ENCODE measurements at regions not wholly inside any gene's neighbourhood (a gene's known extent, or its start where the extent isn't known, plus 50 kb on each side); places are given as distances from the start of the nearest gene placed in this dataset.

- no peak for DNase-seq (ENCODE audit: low spot score)
Observed at GRCh38 chr3:68056556-68056955, 402.1 kb upstream of the SUCLG2 start.

- no peak for DNase-seq (ENCODE audit: low spot score)
Observed at GRCh38 chr3:68055215-68055614, 400.8 kb upstream of the SUCLG2 start.

DNA sequence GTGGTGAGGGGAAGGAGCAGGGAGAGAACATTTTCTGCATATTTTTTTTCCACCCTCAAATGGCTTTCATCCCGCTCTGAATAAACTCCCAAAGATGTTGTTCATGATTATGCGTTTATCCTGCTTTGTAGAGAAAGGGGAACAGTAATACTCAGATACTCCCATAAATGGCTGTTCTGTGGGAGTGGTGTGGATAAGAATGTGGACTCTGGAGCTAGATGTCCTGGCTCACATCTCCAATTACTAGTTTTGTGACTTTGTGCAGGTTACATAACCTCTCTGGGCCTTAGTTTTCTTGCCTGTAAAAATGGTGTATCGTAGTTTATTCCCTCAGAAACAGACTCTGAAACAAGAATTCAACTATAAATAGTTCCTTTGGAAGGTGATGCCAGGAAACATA, 395.4 kb upstream of the SUCLG2 start:
- no peak for DNase-seq (ENCODE audit: low spot score)

- DNase-seq (ENCODE audit: low spot score) = no peak
Observed at GRCh38 chr3:68045976-68046375, 391.6 kb upstream of the SUCLG2 start.

DNA sequence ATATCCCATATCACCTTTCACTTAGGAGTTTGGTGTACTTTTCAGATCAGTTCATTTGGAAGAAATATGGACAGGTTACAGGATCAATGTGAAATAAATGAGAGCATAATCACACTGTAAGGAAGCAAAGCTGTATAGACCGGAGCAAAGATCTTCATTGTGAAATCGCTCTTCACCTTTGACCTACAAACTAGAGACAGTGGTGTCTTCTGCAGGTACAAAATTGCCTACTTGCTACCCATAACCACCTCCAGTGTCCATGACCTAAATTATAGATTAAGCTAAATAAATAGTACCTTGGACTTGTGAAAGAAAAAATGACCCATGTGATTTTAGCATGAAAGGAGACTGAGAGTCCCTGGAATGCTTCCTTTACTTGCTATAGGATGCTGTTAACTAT, 379.5 kb upstream of the SUCLG2 start:
- no peak for DNase-seq (ENCODE audit: low spot score)

DNA sequence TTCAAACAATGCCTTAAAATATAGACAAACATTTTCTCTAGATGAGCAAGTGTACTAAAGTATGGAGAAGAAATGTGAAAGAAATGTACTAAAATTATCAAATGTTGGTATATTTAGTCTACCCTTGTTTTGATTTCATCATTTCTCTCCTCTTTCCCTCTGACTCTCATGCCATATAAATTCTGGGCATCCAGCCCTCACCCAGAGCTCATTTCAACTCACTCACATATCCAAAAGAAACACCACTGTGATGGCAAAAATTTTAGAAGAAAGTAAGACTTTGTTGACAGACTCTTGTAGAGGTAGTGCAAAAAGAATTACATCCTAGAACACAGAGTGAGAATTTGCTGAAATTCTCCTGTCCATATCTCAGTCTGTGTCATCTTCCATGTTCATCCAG, 377.8 kb upstream of the SUCLG2 start:
- no peak for DNase-seq (ENCODE audit: low spot score)

GRCh38 chr3:68025189-68025588, 370.8 kb upstream of the SUCLG2 start:
- DNase-seq (ENCODE audit: low spot score) = no peak

DNA sequence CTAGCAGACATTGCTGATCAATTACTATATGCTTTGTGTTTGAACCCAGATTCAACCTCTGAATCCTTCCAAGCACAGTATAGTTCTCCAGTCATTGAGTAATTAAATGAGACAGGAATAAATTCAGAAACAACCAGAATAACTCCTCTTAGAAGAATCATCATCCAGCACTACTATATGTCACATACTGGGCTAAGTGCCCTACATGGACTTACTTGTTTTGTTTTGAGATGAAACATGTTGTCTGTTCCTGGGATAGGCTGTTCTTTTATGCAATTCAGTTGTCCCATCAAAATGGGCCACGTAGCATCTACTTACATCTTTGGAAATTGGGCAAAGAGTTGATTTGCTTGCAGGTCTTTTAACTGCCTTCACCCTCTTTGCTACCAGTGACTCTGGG, 365.5 kb upstream of the SUCLG2 start:
- no peak for DNase-seq (ENCODE audit: low spot score)

DNA sequence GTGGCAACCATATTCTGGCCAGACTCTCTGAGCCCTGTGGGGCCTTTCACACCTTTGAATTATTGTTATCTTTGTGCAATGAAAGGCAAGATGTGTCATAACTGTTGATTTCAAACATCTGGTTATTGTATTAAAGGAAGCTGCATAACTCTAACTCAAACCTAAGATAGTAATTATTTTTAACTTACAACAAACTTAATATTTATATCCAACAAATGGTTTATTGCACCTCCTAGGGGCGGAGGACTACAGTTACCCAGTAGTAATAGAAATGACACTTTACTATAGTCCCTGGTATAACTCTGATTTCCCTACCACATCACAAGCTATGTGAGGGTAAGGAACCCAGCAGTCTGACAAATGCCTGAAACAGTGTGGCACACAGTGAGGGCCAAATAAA, 363.9 kb upstream of the SUCLG2 start:
- DNase-seq (ENCODE audit: low spot score) = no peak

DNA sequence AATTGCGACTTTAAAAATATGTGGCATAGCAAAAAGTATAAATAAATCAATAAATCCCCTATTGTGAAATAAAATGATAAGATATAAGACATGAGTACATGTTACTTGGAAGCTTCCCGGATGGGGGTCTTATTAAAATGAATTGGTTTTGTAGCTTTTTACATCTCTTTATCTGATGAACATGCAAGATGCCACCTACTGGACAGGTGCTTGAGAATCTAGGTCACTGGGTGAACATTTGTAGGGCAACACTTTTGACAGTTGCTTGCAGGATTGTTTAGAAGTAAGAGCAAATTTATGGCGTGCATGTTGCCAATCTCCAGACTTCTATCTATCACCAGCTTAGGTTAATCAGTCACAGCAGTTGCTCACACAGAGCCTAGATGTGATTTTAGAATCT, 362.7 kb upstream of the SUCLG2 start:
- DNase-seq (ENCODE audit: low spot score) = no peak

GRCh38 chr3:68009900-68010299, 355.5 kb upstream of the SUCLG2 start:
- no peak for DNase-seq (ENCODE audit: low spot score)

- DNase-seq (ENCODE audit: low spot score) = no peak
Observed at GRCh38 chr3:68007621-68008226, 353.3 kb upstream of the SUCLG2 start.

DNA sequence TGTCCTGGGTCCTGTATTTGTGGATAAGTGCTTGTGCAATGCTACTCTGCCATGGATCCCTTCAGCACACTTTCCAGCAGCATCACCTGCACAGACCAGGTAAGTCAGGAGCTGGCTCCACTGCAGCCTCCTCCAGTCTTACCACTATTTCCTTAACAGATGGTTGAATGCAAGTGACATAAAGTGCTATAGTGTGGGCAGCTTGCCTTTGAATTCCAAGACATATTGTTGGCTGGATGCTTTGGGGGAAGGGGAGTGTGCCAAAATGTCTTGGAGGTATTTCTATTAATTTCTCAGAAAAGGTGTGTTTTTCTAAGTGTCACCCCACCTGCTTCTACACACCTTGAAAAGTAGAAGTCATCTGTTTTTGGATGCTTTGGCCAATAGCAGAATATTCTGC, 352.2 kb upstream of the SUCLG2 start:
- DNase-seq (ENCODE audit: low spot score) = no peak

DNA sequence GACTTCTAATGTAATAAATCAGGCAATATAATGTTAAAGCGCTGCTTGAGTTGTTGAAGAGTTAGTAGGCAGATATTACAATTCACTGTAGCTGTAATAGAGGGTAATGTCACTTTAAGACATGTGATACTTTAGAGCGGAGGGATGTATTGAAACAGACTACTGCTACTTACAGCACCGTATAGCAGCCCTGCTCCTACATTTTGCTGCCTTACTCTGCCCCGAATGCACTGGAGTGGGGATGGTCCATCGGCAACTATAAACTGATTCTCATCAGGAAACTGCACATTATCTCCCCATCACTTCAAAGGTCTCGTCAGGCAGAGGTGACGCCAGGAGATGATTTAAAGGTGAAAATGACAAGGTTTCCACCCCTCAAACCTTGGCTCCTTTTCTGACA, 349.7 kb upstream of the SUCLG2 start:
- DNase-seq (ENCODE audit: low spot score) = no peak

DNA sequence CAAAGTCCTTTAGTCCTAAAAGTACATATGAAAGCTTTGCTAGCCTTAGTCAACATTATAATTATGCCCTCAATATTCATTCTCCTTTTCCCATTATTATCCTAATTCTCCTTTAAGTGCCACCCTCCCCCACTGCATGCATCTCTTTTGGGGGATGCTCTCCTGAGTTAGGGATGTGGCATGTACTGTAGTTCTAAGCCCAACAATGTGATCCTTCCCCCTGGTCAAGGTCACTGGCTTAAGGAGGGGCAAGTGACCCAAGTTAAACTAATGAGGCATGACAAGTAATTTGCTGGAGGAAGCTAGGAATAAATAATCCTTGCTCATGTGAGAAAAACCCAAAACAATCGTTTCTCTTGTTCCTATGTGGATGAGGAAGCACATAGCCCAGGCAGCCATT, 343.9 kb upstream of the SUCLG2 start:
- DNase-seq (ENCODE audit: low spot score) = no peak

GRCh38 chr3:67995206-67995605, 340.8 kb upstream of the SUCLG2 start:
- no peak for DNase-seq (ENCODE audit: low spot score)

GRCh38 chr3:67986706-67987105, 332.3 kb upstream of the SUCLG2 start:
- DNase-seq (ENCODE audit: low spot score) = no peak

DNA sequence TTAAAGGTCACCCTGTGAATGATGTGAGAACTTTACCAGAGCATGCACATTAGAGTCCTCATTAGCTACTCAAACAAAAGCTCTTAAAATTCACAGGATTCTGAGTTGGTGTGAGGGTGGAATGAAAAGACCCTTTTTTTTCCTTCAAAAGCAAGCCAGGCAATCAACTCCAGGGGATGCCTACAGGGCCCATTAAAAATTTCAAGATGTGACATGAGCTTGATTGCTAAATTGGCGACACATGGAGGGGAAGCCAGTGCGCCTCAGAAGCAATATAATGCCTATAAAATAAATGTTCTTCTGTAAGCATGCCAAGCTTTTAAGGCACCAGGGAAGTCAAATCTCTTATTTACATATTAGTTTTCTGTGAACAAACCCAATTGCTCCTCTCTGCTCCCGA, 328.8 kb upstream of the SUCLG2 start:
- DNase-seq (ENCODE audit: low spot score) = no peak

DNA sequence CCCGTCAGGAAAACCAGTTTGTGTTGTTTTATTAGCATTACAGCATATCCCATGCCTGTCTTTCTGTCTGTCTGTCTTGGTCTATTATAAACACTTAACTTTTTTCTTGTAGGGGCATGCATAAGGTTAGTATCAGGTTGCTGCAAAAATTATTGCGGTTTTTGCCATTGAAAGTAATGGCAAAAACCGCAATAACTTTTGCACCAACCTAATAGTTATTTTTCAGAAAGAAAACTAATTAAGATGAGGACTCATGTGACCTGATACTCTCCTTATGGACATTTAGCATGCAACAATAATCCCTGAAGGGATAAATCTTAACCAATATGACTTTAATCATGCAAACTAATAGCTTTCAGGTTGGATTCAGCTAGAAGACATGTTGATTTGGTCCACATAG, 326.7 kb upstream of the SUCLG2 start:
- DNase-seq (ENCODE audit: low spot score) = no peak

DNA sequence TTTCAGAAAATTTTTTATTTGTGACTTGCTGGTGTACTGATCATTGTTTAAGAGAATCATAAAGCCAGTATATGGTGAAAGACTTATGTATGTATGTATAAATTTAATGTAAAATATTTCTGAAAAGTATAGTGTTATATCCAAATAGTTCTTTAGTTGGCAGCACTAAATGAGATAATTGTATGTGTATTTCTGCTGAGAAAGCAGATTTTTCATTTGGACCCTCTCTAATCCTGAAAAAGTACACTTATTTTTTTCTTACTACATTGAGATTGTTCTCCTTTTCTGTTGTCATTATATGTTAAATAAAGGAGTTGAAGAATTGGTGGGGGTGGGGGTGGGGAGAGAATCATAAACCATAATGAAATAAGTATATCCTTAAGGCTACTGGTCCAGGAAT, 324.9 kb upstream of the SUCLG2 start:
- no peak for DNase-seq (ENCODE audit: low spot score)

DNA sequence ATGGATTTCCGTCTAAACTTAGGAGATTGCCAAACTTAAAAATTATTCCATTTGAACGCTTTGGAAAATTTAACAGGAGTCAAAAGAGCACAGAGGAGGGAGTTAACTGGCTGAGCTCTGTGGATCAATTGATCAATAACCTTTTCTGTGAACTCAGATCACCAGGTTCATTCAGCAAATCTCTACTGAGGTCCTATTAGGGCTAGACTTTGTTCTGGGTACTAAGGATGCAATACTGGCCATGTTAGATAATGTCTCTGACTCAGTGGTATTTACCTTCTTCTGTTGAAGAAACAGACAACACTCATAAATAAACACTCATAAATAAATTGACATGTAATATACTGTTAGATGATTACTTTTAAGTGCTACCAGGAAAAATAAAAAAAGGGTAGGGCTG, 323.4 kb upstream of the SUCLG2 start:
- DNase-seq (ENCODE audit: low spot score) = no peak

GRCh38 chr3:67976663-67977062, 322.3 kb upstream of the SUCLG2 start:
- DNase-seq (ENCODE audit: low spot score) = no peak

DNA sequence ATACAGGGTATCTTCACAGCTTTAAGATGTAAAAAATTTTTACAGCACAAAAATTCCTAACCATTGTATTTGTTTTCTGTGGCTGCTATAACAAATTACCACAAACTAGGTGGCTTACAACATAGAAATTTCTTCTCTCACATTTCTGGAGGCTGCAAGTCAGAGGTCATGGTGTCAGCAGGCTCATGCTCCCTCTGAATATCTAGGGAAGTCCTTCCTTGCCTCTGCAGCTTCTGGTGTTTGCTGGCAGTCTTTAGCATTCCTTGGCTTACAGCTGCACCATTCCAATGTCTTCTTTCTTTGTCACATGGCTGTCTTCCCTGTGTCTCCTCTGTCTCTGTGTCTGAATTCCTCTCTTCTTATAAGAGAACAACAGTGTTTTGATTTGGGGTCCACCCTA, 310.2 kb upstream of the SUCLG2 start:
- DNase-seq (ENCODE audit: low spot score) = no peak

DNA sequence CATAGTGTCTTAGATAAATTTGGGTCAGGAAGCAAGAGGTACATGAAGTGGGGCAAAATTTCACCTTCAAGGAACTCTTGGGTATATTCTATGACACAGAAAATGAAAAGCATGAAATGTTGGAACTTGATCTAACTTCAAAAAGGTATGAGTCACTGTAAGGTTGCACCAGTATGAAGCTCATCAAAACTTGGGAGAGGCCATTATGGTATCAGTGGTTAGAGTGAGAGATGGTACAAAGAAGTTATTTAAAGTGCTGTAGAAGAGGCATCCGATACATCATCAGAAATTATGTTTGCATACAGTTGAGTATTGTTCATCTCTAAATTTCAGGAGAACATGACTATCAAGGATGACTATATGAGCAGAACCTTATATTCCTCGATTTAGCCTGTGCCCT, 302.9 kb upstream of the SUCLG2 start:
- DNase-seq (ENCODE audit: low spot score) = no peak

Data from LoVo (cell line).